Endothelial cell of hepatic sinusoid (primary cell): ENCODE measurements at regions not wholly inside any gene's neighbourhood (a gene's known extent, or its start where the extent isn't known, plus 50 kb on each side); places are given as distances from the start of the nearest gene placed in this dataset.

Source experiments
- in situ Hi-C: cut with HindIII; loops from 2 replicates; pipeline ENCODE4 v1.10.0; 2017; ENCODE audit warnings: low sequenced_read_pairs

DNA sequence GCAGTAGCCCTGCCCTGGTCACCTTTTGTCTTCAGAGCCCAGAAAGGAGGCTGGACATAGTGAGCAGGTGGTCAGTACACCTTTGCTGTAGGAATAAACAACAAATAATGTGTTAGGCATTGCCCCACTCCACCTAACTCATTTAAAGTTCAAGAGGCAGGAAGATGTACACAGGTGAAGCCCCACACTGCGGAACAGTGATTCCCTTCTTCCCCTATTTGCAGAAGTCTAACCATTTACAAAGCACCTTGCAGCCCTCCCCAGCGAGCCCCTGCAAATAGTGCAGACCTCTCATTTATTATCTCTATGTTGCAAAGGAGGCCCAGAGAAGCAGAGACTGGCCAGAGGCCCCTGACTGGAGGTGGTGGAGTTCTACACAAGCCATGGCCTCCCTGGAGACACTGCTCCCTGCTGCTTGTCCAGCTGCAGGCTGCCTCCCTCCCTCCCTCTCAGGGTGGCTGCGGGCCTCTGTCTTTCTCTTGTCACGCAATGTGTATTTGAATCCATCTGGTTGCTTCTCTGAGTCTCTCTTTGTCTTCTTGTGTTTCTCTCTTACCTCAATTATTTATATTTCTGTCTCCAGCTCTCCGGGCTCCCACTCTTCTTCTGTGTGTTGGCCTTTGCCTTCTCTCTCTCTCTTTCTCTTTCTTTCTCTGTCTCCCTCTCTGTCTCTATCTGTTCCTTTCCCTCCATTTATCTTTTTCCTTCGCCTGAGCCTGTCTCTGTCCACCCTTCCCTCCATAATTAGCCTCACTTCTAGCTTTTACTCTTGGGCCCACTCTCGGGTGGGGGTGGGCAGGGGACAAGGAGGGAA is 59.1 kb upstream of the PRDM11 start:
- in situ Hi-C loops: no loop called here

- in situ Hi-C loops: no loop called here
These were observed 58.6 kb upstream of the PRDM11 start for GRCh38 chr11:45087900-45088160.

- in situ Hi-C loops: no loop called here
These were observed 57.2 kb upstream of the PRDM11 start for GRCh38 chr11:45089251-45089650.

GRCh38 chr11:45089676-45090499 is 56.6 kb upstream of the PRDM11 start:
- in situ Hi-C loops: no loop called here

- in situ Hi-C loops: no loop called here
These were observed 55.8 kb upstream of the PRDM11 start for GRCh38 chr11:45090607-45091006.

DNA sequence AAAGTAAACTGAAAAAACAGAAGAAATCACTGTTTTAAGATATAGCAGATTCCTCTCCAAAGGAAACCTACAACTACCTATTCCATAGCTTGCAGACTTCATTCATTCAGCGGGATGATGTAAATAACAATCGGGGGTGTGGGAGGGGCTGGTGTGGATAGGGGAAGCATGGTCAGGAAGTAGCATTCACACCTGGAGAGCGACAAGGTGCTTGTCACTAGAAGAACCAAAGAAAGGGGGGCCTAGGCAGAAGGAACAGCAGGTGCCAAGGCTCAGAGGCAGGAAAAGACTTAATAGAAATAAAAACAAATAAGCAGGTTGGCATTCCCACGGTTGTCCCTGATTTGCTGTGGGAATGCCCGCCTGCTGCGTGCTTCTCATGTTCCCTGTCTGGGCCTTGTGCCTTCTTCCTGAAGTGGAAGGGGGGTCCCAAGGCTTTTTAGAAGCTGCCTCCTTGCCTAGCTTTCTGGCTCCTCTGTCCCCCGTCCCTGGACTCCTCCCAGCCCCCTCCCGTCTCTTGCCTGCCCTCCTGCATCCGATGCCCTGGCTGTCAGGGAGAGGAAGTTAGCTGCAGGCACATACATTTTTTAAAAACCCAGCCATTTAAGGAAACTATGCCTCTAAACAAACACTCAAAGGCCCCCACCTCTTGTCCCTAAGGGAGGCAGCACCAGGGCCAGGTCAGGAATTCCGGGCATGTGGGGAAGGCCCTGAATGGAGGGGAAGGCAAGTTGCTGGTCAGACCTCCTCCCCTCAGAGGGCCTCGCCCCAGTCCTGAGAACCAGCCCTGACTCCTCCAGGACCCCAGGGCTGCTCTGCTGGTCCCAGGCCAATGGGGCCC is 54.7 kb upstream of the PRDM11 start:
- in situ Hi-C loops: no loop called here

- in situ Hi-C loops: no loop called here
These were observed 54.0 kb upstream of the PRDM11 start for GRCh38 chr11:45092404-45092785.

DNA sequence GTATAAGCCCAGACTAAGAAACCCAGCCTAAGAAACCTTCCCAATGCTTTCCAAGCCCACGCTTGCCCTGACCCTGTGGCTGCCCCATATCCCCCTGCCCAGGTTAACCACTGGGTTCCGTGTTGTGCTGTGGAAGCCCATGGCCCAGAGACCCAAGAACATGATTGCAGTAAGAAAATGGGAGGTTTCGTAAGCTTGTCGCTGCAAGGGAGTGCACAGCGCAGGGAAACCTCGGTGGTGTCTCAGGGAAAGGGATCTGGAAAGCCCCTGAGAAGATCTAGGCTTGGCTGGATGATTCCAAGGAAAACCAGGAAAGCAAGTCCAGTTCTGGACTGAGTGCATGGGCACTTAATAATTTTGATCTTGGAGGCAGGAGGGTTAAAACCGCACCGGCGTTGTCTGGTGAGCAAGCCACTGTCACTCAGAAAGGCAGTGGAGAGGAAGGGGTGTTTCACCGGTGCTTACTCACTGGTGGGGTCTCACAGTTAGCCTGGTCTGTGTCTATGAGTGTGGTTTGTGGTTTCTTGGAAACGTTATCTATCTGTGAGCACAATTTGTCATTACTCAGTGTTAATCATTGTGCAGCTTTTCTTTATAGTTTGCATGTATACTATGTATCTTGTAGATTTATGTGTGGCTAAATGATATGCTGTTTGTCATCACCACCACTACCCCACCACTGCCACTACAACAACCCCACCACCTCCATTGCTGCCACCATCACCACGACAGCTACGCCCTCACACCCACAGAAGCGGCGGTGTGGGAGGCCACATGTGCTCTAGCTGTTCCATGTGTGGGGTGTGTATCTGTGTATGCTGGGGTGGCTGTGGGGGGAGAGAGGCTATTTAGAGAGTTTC is 53.3 kb upstream of the PRDM11 start:
- in situ Hi-C loops: no loop called here

DNA sequence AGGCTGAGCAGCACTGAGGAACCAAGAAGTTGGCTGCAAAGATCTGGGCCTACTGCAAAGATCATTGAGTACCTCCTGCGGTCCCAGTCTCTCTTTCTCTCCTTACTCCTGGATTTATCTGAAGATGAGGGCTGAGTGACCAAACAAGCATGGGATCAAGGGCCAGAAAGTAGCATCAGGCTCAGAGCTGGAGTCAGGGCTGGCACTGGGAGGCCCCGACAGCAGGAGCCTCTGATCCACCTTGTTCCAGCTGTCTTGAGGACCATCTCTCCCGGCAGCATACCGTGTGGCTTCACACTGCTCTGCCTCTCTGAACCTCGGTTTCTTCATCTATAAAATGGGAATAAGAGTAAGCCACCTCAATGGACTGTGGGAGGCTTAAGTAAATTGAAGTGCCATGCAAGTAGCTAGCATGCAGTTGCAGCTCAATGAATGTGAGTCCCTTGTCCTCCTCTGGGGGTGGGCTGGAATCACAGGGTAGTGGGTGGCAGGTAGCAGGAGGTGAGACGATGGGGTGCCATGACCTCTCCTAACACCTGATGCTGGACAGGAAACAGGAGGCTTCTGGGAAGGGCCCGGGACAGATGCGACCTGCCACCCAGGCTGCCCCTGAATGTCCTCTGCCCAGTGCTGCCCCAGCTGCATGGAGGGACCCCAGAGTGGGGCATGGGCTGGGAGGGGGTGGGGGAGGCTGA is 52.5 kb upstream of the PRDM11 start:
- in situ Hi-C loops: no loop called here

GRCh38 chr11:45094958-45095690 is 51.3 kb upstream of the PRDM11 start:
- in situ Hi-C loops: no loop called here

- in situ Hi-C loops: no loop called here
These were observed 50.8 kb upstream of the PRDM11 start for GRCh38 chr11:45095691-45096010.

- in situ Hi-C loops: no loop called here
These were observed 49.8 kb upstream of the PRDM11 start for GRCh38 chr11:45096636-45097035.
